GM23338 (cell line): ENCODE measurements at regions not wholly inside any gene's neighbourhood (a gene's known extent, or its start where the extent isn't known, plus 50 kb on each side); places are given as distances from the start of the nearest gene placed in this dataset.

Source experiments
- ATAC-seq: fragments of 200-7000 bp; cut with Tn5 transposase; 3 replicates; pipeline ENCODE4 v1.9.1; 2020
- DNase-seq: peaks from one replicate; pipeline ENCODE4 v3.0.0-alpha.2; 2015; ENCODE audit warnings: low spot score
- H2AFZ ChIP-seq: fragments of 200-600 bp; sonication (generic); 2 replicates; pipeline ENCODE4 v1.8.0; 2016; ENCODE audit warnings: antibody characterized with exemption, mild to moderate bottlenecking, moderate library complexity
- H3F3A ChIP-seq: fragments of 200-600 bp; sonication (generic); replicated peaks from 2 replicates; pipeline ENCODE4 v1.8.0; 2017; ENCODE audit warnings: antibody characterized with exemption, mixed run types, low read depth
- H3K27ac ChIP-seq: fragments of 200-600 bp; sonication (generic); 2 replicates; pipeline ENCODE4 v1.6.1; 2016; ENCODE audit warnings: low read depth
- H3K27me3 ChIP-seq: fragments of 200-600 bp; sonication (generic); 2 replicates; pipeline ENCODE4 v1.8.0; 2016; ENCODE audit warnings: mild to moderate bottlenecking, mixed run types, moderate library complexity; ENCODE audit not compliant: insufficient read depth
- H3K36me3 ChIP-seq: fragments of 200-600 bp; sonication (generic); 2 replicates; pipeline ENCODE4 v1.8.0; 2016; ENCODE audit warnings: mild to moderate bottlenecking; ENCODE audit not compliant: insufficient read depth
- H3K4me1 ChIP-seq: fragments of 200-600 bp; sonication (generic); 2 replicates; pipeline ENCODE4 v1.8.0; 2016; ENCODE audit warnings: mild to moderate bottlenecking, moderate library complexity; ENCODE audit not compliant: insufficient read depth
- H3K4me2 ChIP-seq: fragments of 200-600 bp; sonication (generic); 2 replicates; pipeline ENCODE4 v1.7.1; 2017; ENCODE audit warnings: mixed run types
- H3K4me3 ChIP-seq: fragments of 200-600 bp; sonication (generic); 2 replicates; pipeline ENCODE4 v1.6.1; 2016; ENCODE audit warnings: mixed run types
- H3K79me2 ChIP-seq: fragments of 200-600 bp; sonication (generic); replicated peaks from 2 replicates; pipeline ENCODE4 v1.8.0; 2017; ENCODE audit warnings: mild to moderate bottlenecking; ENCODE audit not compliant: insufficient read depth
- H3K9me2 ChIP-seq: fragments of 200-600 bp; sonication (generic); 2 replicates; pipeline ENCODE4 v1.8.0; 2017; ENCODE audit not compliant: insufficient read depth
- H4K20me1 ChIP-seq: fragments of 200-600 bp; sonication (generic); replicated peaks from 2 replicates; pipeline ENCODE4 v1.8.0; 2017; ENCODE audit warnings: mild to moderate bottlenecking; ENCODE audit not compliant: insufficient read depth
- H3K27ac Mint-ChIP-seq: 2 replicates; pipeline ENCODE4 v1.8.0; 2020; ENCODE audit warnings: inconsistent platforms, mild to moderate bottlenecking, moderate library complexity, mixed read lengths
- H3K27me3 Mint-ChIP-seq: 3 replicates; pipeline ENCODE4 v1.8.0; 2022; ENCODE audit warnings: low read depth, mild to moderate bottlenecking, moderate library complexity, mixed read lengths, inconsistent platforms; ENCODE audit not compliant: insufficient read depth, poor library complexity
- H3K36me3 Mint-ChIP-seq: 3 replicates; pipeline ENCODE4 v1.8.0; 2021; ENCODE audit warnings: low read depth, mild to moderate bottlenecking, inconsistent platforms, moderate library complexity, mixed read lengths
- H3K4me1 Mint-ChIP-seq: 3 replicates; pipeline ENCODE4 v1.8.0; 2020; ENCODE audit warnings: mild to moderate bottlenecking, inconsistent platforms, mixed read lengths
- H3K4me3 Mint-ChIP-seq: 3 replicates; pipeline ENCODE4 v1.8.0; 2021; ENCODE audit warnings: moderate library complexity, mild to moderate bottlenecking, inconsistent platforms, mixed read lengths
- H3K9me3 Mint-ChIP-seq: 3 replicates; pipeline ENCODE4 v1.8.0; 2020; ENCODE audit warnings: moderate library complexity, mild to moderate bottlenecking, inconsistent platforms, mixed read lengths
- EZH2 ChIP-seq: fragments of 200-600 bp; sonication (generic); IDR thresholded peaks from one replicate; pipeline ENCODE4 v1.8.0; 2017; ENCODE audit warnings: antibody characterized with exemption, mild to moderate bottlenecking, low read depth; ENCODE audit not compliant: unreplicated experiment
- EZH2phosphoT487 ChIP-seq: fragments of 200-600 bp; sonication (generic); IDR thresholded peaks from one replicate; pipeline ENCODE4 v1.8.1; 2018; ENCODE audit warnings: antibody characterized with exemption; ENCODE audit not compliant: unreplicated experiment
- POLR2AphosphoS5 ChIP-seq: IDR thresholded peaks from 2 replicates; pipeline ENCODE4 v1.6.1; 2016; ENCODE audit warnings: antibody characterized with exemption, low read depth
- TF ChIP-seq, protein P1 (sequence below): IDR thresholded peaks from one replicate; pipeline ENCODE4 v1.6.1; 2018; ENCODE audit warnings: antibody characterized with exemption; ENCODE audit not compliant: unreplicated experiment
- TF ChIP-seq, protein P2 (sequence below): fragments of 250-450 bp; sonication (Bioruptor Pico); IDR thresholded peaks from 2 replicates; pipeline ENCODE4 v1.5.0; 2020; ENCODE audit warnings: mild to moderate bottlenecking, moderate library complexity

DNA sequence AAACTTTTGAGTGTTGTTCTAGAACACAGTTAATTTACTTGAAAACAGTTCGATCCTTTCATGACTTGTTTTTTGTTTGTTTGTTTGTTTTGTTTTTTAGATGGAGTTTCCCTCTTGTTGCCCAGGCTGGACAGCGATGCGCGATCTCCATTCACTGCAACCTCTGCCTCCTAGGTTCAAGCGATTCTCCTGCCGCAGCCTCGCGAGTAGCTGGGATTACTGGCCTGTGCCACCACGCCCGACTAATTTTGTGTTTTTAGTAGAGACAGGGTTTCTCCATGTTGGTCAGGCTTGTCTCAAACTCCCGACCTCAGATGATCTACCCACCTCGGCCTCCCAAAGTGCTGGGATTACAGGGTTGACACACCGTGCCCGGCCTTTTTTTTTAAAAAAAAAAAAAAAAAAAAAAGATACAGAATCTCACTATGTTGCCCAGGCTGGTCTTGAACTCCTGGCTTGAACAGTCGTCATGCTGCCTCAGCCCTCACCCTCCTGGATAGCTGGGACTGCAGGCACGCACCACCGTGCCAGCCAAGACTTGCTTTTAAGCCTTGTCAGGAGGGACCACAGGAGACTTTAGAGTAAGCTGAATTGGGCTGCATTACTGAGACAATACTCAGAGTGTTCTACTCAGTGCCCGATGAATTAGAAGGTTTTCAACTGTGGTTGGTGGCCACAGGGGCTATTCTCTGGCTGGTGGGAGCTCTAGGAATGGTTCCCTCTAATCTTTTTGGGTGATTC, 76.7 kb upstream of the SLC22A16 start:
- Mint-ChIP-seq H3K4me1 (peaks cover 12% of the 10 kb centered on the region; the same call in 2 of the 3 replicates), H3K36me3 (no peaks in the 10 kb centered on the region; the same call in 2 of the 3 replicates), H3K27ac (no peak overlapping the region), H3K27me3 (peaks cover 6% of the 10 kb centered on the region), H3K4me3 (no peak overlapping the region), H3K9me3 (peaks cover 7% of the 10 kb centered on the region; the same call in 2 of the 3 replicates)
- DNase-seq = no peak
- no peak for ATAC-seq
- TF ChIP-seq EZH2phosphoT487 (no peak), POLR2AphosphoS5 (no peak), EZH2 (no peak)
- TF ChIP-seq, protein P1, sequence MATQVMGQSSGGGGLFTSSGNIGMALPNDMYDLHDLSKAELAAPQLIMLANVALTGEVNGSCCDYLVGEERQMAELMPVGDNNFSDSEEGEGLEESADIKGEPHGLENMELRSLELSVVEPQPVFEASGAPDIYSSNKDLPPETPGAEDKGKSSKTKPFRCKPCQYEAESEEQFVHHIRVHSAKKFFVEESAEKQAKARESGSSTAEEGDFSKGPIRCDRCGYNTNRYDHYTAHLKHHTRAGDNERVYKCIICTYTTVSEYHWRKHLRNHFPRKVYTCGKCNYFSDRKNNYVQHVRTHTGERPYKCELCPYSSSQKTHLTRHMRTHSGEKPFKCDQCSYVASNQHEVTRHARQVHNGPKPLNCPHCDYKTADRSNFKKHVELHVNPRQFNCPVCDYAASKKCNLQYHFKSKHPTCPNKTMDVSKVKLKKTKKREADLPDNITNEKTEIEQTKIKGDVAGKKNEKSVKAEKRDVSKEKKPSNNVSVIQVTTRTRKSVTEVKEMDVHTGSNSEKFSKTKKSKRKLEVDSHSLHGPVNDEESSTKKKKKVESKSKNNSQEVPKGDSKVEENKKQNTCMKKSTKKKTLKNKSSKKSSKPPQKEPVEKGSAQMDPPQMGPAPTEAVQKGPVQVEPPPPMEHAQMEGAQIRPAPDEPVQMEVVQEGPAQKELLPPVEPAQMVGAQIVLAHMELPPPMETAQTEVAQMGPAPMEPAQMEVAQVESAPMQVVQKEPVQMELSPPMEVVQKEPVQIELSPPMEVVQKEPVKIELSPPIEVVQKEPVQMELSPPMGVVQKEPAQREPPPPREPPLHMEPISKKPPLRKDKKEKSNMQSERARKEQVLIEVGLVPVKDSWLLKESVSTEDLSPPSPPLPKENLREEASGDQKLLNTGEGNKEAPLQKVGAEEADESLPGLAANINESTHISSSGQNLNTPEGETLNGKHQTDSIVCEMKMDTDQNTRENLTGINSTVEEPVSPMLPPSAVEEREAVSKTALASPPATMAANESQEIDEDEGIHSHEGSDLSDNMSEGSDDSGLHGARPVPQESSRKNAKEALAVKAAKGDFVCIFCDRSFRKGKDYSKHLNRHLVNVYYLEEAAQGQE = no peak
- TF ChIP-seq, protein P2, sequence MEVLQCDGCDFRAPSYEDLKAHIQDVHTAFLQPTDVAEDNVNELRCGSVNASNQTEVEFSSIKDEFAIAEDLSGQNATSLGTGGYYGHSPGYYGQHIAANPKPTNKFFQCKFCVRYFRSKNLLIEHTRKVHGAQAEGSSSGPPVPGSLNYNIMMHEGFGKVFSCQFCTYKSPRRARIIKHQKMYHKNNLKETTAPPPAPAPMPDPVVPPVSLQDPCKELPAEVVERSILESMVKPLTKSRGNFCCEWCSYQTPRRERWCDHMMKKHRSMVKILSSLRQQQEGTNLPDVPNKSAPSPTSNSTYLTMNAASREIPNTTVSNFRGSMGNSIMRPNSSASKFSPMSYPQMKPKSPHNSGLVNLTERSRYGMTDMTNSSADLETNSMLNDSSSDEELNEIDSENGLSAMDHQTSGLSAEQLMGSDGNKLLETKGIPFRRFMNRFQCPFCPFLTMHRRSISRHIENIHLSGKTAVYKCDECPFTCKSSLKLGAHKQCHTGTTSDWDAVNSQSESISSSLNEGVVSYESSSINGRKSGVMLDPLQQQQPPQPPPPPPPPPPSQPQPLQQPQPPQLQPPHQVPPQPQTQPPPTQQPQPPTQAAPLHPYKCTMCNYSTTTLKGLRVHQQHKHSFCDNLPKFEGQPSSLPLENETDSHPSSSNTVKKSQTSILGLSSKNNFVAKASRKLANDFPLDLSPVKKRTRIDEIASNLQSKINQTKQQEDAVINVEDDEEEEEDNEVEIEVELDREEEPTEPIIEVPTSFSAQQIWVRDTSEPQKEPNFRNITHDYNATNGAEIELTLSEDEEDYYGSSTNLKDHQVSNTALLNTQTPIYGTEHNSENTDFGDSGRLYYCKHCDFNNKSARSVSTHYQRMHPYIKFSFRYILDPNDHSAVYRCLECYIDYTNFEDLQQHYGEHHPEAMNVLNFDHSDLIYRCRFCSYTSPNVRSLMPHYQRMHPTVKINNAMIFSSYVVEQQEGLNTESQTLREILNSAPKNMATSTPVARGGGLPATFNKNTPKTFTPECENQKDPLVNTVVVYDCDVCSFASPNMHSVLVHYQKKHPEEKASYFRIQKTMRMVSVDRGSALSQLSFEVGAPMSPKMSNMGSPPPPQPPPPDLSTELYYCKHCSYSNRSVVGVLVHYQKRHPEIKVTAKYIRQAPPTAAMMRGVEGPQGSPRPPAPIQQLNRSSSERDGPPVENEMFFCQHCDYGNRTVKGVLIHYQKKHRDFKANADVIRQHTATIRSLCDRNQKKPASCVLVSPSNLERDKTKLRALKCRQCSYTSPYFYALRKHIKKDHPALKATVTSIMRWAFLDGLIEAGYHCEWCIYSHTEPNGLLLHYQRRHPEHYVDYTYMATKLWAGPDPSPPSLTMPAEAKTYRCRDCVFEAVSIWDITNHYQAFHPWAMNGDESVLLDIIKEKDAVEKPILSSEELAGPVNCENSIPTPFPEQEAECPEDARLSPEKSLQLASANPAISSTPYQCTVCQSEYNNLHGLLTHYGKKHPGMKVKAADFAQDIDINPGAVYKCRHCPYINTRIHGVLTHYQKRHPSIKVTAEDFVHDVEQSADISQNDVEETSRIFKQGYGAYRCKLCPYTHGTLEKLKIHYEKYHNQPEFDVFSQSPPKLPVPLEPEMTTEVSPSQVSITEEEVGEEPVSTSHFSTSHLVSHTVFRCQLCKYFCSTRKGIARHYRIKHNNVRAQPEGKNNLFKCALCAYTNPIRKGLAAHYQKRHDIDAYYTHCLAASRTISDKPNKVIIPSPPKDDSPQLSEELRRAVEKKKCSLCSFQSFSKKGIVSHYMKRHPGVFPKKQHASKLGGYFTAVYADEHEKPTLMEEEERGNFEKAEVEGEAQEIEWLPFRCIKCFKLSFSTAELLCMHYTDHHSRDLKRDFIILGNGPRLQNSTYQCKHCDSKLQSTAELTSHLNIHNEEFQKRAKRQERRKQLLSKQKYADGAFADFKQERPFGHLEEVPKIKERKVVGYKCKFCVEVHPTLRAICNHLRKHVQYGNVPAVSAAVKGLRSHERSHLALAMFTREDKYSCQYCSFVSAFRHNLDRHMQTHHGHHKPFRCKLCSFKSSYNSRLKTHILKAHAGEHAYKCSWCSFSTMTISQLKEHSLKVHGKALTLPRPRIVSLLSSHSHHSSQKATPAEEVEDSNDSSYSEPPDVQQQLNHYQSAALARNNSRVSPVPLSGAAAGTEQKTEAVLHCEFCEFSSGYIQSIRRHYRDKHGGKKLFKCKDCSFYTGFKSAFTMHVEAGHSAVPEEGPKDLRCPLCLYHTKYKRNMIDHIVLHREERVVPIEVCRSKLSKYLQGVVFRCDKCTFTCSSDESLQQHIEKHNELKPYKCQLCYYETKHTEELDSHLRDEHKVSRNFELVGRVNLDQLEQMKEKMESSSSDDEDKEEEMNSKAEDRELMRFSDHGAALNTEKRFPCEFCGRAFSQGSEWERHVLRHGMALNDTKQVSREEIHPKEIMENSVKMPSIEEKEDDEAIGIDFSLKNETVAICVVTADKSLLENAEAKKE (CRISPR knock-in tag) = no peak
- Histone ChIP-seq H3K9me2 (no peaks in the 10 kb centered on the region; the same call in 1 of the 2 replicates), H3K79me2 (no peaks in the 10 kb centered on the region), H3K4me1 (no peaks in the 10 kb centered on the region), H3F3A (no peaks in the 10 kb centered on the region), H4K20me1 (no peaks in the 10 kb centered on the region), H3K27ac (no peak overlapping the region), H2AFZ (no peak overlapping the region), H3K36me3 (no peaks in the 10 kb centered on the region), H3K4me2 (no peak overlapping the region), H3K27me3 (no peaks in the 10 kb centered on the region), H3K4me3 (no peak overlapping the region)
